ENCODE measurements at regions not wholly inside any gene's neighbourhood (a gene's known extent, or its start where the extent isn't known, plus 50 kb on each side); places are given as distances from the start of the nearest gene placed in this dataset.
"Not testable (repeated sequence)": the region's sequence is repeated elsewhere in the genome, so short reads cannot be mapped to it uniquely, and the experiment has no call there.

- not testable (repeated sequence) for DNase-seq
Observed at GRCh38 chr1:206362994-206363393, 107.3 kb upstream of the IKBKE start.

- DNase-seq = not testable (repeated sequence)
Observed at GRCh38 chr1:206365271-206365670, 105.0 kb upstream of the IKBKE start.

- not testable (repeated sequence) for DNase-seq
Observed at GRCh38 chr1:206366131-206366530, 104.1 kb upstream of the IKBKE start.

- not testable (repeated sequence) for DNase-seq
Observed at GRCh38 chr1:206366772-206367171, 103.5 kb upstream of the IKBKE start.

- not testable (repeated sequence) for DNase-seq
Observed at GRCh38 chr1:206367955-206368622, 102.2 kb upstream of the IKBKE start.

GRCh38 chr1:206374725-206375124, 95.6 kb upstream of the IKBKE start:
- DNase-seq = not testable (repeated sequence)

- not testable (repeated sequence) for DNase-seq
Observed at GRCh38 chr1:206375552-206375951, 94.7 kb upstream of the IKBKE start.

- not testable (repeated sequence) for DNase-seq
Observed at GRCh38 chr1:206378506-206378905, 91.8 kb upstream of the IKBKE start.

- DNase-seq = not testable (repeated sequence)
Observed at GRCh38 chr1:206379245-206379644, 91.0 kb upstream of the IKBKE start.

- DNase-seq = not testable (repeated sequence)
Observed at GRCh38 chr1:206380163-206380790, 90.0 kb upstream of the IKBKE start.

- not testable (repeated sequence) for DNase-seq
Observed at GRCh38 chr1:206380791-206381610, 89.3 kb upstream of the IKBKE start.

- peak; percentile 33 for DNase-seq
Observed at GRCh38 chr1:206384029-206384807, 86.1 kb upstream of the IKBKE start.

GRCh38 chr1:206384891-206385290, 85.4 kb upstream of the IKBKE start:
- DNase-seq = not testable (repeated sequence)

GRCh38 chr1:206387631-206388030, 82.6 kb upstream of the IKBKE start:
- DNase-seq = not testable (repeated sequence)

GRCh38 chr1:206391903-206392302, 78.4 kb upstream of the IKBKE start:
- DNase-seq = not testable (repeated sequence)

- not testable (repeated sequence) for DNase-seq
Observed at GRCh38 chr1:206397501-206397900, 72.8 kb upstream of the IKBKE start.

GRCh38 chr1:206398261-206398660, 72.0 kb upstream of the IKBKE start:
- DNase-seq = not testable (repeated sequence)

GRCh38 chr1:206403612-206404307, 66.5 kb upstream of the IKBKE start:
- DNase-seq = not testable (repeated sequence)

GRCh38 chr1:206404309-206405027, 65.8 kb upstream of the IKBKE start:
- not testable (repeated sequence) for DNase-seq

- DNase-seq = not testable (repeated sequence)
Observed at GRCh38 chr1:206405282-206405681, 65.0 kb upstream of the IKBKE start.
